ENCODE measurements at regions not wholly inside any gene's neighbourhood (a gene's known extent, or its start where the extent isn't known, plus 50 kb on each side); places are given as distances from the start of the nearest gene placed in this dataset.

DNA sequence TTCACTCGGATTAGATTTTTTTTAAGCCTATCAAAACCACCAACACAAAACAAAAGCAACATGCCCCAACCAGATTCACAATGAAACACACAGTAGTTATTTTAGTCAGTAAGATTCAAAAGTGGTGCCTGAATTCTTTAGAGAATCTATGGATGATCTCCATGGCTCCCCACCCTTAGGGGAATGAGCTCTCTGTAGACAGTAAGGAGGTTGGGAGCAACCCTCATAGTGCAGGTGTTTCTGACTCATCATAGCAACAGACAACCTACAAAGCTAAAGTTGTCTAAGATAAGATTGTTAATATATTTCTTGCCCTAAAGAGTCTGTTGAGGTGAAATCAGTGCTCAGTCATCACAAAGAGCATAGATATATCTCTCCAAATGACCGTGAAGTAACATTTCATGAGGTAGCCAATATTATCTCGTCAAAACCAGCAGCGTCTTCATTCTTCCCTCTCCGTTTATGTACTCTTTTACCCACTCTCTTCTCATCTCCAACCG lies 78.3 kb downstream of the ADAMTS1 start:
- TF ChIP-seq, protein P1, sequence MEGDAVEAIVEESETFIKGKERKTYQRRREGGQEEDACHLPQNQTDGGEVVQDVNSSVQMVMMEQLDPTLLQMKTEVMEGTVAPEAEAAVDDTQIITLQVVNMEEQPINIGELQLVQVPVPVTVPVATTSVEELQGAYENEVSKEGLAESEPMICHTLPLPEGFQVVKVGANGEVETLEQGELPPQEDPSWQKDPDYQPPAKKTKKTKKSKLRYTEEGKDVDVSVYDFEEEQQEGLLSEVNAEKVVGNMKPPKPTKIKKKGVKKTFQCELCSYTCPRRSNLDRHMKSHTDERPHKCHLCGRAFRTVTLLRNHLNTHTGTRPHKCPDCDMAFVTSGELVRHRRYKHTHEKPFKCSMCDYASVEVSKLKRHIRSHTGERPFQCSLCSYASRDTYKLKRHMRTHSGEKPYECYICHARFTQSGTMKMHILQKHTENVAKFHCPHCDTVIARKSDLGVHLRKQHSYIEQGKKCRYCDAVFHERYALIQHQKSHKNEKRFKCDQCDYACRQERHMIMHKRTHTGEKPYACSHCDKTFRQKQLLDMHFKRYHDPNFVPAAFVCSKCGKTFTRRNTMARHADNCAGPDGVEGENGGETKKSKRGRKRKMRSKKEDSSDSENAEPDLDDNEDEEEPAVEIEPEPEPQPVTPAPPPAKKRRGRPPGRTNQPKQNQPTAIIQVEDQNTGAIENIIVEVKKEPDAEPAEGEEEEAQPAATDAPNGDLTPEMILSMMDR (IDR thresholded peaks at IDR 0.05): no peak
- no peak for TF ChIP-seq EZH2 (IDR thresholded peaks at IDR 0.05; ENCODE audit: borderline replicate concordance, insufficient read depth, low read depth, low read length, poor library complexity, severe bottlenecking)

Measured in B cell (primary cell).